NOMO-1 treated with dmso at 0.1 percent for 144 hours (cell line): ENCODE measurements at regions not wholly inside any gene's neighbourhood (a gene's known extent, or its start where the extent isn't known, plus 50 kb on each side); places are given as distances from the start of the nearest gene placed in this dataset.
"Not testable (repeated sequence)": the region's sequence is repeated elsewhere in the genome, so short reads cannot be mapped to it uniquely, and the experiment has no call there.

Experiments
- DNase-seq: peaks from one replicate; lab custom pipeline; 2025; ENCODE audit not compliant: unreplicated experiment; lab: John Stamatoyannopoulos, UW

GRCh38 chr11:23836981-23837380, 659.9 kb upstream of the LUZP2 start:
- no peak for DNase-seq

GRCh38 chr11:23840872-23841271, 656.0 kb upstream of the LUZP2 start:
- no peak for DNase-seq

GRCh38 chr11:23846902-23847422, 649.9 kb upstream of the LUZP2 start:
- DNase-seq, result no peak

- no peak for DNase-seq
Measured at GRCh38 chr11:23851216-23851615, 645.6 kb upstream of the LUZP2 start.

- DNase-seq, result no peak
Measured at GRCh38 chr11:23856654-23857053, 640.2 kb upstream of the LUZP2 start.

GRCh38 chr11:23859087-23859486, 637.8 kb upstream of the LUZP2 start:
- no peak for DNase-seq

DNA sequence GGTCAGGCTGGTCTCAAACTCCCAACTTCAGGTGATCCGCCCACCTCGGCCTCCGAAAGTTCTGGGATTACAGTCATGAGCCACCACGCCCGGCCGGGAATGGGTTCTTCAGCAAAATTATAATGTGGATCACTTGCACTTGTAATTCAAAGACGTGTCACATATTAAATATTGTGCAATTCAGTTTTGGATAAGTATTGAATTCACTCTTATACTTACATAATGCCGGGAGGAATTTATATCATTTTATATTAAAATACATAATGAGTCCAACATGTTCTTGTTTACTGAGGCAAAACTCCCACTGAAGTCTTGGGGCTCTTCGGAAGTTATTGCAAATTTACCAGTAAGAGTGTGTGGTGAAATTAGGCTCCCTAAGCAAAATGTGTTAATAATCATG, 635.2 kb upstream of the LUZP2 start:
- no peak for DNase-seq

DNA sequence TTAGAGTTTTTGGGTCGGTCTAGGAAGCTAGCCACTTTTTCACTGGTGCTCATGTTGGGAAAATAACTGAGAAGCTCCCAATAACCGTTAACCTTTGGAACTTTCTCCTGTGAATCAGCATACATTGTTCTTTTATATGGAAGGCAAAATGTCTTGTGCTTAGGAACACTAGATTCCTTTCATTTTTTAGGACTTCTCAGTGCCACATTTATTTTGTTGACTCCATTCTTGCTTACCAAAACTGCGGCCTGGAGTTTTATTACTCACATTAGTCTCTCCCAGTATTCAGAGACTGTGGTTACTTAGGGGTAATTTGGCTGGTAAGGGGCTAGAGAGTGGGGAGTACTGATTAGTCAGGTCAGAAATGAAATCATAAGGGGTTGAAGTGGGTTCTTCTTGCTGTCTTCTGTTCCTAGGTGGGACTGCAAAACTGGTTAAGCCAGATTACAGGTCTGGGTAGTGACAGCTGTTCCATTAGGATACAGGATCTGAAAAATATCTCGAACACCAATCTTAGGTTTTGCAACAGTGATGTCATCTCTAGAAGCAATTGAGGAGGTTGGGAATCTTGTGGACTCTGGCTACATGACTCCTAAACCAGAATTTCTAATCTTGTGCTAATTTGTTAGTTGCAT, 631.4 kb upstream of the LUZP2 start:
- DNase-seq, result no peak

DNA sequence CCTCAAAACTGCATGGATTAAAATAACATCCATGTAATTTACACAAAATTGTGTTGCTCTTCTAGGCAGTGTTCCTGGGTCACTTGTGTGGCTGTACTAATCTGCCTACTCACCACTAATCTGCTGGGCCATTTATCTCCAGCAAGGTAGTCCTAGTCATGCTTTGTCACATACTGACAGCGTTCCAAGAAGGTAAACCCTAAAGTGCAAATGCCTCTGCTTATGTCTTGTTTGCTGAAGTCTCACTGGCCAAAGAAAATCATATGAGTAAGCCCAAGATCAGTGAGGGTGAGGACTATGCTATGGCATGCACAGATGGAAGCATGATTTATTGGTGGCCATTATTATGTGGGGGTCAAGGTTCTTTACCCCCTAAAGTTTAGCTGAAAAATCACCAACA, 630.2 kb upstream of the LUZP2 start:
- no peak for DNase-seq

DNA sequence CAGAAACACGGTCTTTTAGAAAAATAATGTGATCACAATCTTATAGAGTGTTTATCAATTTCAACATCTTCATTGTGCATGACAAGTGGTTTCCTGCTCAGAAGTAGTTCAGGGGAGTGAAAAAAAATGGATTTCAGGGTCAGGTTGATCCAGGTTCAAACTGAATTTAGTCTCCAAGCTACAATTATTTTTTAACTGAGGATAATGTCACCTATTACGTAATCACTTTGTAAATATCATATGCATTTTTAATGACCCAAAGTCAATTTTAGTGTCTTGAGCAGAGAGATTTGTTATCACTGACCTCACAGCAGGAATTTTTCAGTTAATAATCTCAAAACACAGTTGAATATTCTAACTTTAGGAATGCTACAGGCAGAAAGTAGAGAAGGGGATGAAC, 627.2 kb upstream of the LUZP2 start:
- no peak for DNase-seq

DNA sequence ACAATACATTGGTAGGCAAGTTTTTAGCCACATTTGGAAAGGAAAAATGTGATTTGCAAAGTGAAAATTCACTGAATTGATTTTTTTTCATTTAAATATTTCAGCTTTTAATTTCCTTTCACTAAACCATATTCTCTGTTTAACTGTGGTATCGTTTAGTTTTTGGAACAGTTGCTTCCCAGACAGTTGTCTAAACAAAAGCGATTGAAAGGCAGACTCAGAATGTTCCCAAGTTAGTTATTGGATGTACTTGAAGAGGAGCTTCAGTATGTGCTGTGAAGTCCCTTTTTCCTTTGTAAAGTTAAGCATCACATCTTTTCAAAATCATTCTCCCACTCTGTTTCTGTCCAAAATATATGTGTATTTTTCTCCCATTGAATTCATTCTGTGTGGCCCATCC, 623.4 kb upstream of the LUZP2 start:
- no peak for DNase-seq

DNA sequence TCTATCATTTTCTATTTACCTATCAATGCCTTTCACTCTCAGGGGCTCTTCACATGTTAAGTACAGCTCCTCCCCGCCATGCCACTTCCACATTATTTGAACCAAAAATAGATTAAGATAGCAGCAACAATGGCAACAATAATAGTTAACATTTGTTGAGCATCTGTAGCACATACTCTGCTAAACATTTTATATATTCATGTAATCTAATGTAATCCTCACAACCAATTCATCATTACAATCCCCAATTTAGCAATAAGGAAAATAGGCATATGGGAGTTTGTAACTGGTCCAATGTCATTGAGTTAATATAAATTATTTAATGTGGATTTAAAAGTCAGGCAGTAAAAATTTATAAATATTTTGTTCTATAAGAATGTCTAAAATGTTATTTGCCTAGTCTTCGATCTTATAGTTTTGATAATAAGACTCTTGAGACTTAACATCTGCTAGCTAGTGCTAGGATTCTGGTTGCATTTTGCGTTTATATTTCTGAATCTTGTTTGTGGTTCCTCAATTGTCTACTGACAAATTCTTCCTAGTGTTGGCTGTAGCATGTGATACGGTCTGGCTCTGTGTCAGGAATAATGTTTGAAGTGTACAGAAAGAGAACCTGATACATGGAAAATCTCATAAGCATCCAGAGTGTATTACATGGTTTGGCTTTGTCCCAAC, 621.5 kb upstream of the LUZP2 start:
- no peak for DNase-seq

- not testable (repeated sequence) for DNase-seq
Measured at GRCh38 chr11:23883426-23884048, 613.3 kb upstream of the LUZP2 start.

DNA sequence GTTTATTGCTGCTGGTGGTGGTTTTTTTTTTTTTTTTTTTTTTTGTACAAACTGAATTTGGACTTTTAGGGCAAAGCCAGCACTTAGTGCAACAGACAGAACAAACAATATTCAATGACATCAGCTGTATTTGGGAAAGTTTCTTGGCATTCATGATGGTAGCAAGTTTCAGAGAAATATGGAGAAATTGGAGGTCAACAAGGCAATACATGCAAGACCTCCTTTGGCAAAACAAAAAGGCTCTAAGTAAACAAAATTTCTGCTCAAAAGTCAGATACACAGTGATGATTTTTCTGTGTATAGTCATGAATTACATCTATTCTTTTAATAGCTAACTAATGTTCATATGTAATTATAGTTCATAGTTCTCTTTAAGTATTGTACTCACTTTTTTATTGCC, 612.5 kb upstream of the LUZP2 start:
- no peak for DNase-seq

DNA sequence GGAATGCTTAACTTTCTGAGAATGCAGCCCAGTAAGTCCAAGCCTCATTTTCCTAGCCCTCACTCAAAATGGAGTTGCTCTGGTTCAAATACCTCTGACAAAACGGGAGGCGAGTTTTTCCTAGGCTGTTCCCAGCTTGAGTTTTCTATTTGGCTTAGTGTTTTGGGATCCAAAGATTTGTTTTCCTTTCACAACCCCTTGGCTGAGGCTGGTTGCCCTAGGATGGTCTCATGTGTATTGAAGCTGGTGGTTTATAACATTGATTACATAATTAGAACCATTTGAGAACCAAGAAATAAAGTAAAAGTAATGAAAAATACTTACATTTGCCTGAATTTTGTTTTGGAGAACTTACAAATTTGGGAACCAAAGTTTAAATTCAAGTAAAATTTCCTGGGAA, 611.1 kb upstream of the LUZP2 start:
- no peak for DNase-seq

DNA sequence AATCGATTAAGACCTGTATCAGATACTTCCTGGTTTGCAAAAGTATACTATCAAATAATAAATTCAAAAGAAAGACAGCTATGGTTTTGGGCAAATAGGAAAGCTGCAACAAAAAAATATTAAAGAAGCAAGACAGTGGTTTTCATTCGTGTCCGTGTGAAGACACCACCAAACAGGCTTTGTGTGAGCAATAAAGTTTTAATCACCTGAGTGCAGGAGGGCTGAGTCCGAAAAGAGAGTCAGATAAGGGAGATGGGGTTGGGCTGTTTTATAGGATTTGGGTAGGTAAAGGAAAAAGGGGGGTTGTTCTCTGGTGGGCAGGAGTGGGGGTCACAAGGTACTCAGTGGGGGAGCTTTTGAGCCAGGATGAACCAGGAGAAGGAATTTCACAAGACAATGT, 609.7 kb upstream of the LUZP2 start:
- DNase-seq, result not testable (repeated sequence)

- no peak for DNase-seq
Measured at GRCh38 chr11:23893126-23893525, 603.7 kb upstream of the LUZP2 start.

- DNase-seq, result no peak
Measured at GRCh38 chr11:23897453-23898286, 599.2 kb upstream of the LUZP2 start.

DNA sequence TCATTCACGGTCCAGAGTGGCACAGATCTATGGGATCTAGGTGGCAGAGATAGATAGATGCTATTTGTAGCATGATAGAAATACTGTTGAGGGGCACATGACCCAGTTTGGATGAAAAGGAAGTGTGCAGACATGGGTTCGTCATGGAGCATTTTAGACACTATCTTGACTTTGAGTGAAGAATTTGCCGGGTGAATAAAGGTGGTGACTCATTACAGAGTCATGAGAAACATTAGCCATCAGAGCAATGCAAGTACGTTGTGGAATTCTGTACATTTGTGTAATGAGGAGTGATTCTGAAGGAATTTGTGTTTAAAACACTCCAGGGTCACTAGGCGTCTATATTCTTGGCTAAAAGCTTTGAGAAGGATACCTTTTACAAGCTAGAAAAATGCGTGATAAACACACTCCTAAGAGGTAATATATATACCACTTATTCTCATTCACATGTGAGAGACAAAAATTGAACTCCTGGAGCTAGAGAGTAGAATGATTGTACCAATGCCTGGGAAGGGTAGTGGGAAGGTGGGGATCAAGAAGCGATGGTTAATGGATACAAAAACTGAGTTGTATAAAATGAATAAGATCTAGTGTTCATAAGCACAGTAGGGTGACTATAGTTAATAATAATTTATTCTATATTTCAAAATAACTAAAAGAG, 593.7 kb upstream of the LUZP2 start:
- no peak for DNase-seq

GRCh38 chr11:23919455-23919854, 577.4 kb upstream of the LUZP2 start:
- no peak for DNase-seq

GRCh38 chr11:23923357-23923756, 573.5 kb upstream of the LUZP2 start:
- no peak for DNase-seq
